ENCODE measurements at regions not wholly inside any gene's neighbourhood (a gene's known extent, or its start where the extent isn't known, plus 50 kb on each side); places are given as distances from the start of the nearest gene placed in this dataset.
"Not testable (repeated sequence)": the region's sequence is repeated elsewhere in the genome, so short reads cannot be mapped to it uniquely, and the experiment has no call there.

DNA sequence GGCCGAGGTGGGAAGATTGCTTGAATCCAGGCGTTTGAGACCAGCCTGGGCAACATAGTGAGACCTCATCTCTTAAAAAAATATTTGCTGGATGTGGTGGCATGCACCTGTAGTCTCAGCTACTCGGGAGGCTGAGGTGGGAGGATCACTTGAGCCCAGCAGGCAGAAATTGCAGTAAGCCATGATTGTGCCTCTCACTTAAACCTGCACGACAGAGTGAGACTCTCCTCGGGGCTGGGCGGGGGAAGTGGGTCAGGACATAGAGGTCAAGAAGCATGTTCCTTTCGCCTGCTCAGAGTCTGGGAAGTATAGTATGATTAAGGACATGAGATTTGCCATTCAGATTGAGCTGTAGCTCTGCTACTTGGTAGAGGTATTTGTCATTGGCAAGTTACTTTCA, 52.3 kb downstream of the SEPTIN7 start:
- DNase-seq: not testable (repeated sequence)

DNA sequence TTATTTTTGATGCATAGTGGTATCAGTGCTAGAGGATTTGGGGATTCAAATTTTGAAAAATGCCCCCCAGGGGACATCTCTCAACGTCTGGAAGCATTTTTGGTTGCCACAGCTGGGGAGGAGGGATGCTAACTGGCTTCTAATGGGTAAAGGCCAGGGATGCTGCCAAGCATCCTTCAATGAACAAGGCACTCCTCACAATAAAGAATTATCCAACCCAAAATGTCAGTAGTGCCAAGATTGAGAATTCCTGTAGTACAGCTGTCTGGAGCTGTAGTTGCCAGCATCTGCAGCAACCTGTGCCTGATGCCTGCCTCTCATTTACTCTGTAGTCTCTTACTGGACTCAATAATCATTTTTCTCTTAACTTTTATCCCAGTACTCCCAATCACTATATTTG, 53.5 kb downstream of the SEPTIN7 start:
- DNase-seq: no peak

DNA sequence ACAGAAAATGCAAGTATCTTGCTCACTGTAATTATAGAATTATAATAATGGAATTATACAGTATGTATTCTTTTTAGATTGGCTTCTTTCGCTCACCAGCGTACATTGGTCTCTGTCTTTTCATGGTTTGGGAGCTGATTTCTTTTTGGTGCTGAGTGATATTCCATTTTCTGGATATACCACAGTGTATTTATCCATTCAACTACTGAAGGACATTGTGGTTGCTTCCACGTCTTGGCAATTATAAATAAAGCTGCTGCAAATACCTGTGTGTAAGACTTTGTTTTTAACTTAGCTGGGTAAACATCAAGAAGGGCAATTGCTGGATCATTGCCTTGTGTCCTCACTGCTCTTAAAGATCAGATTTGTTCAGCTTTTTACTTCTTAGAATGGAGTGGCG, 55.3 kb downstream of the SEPTIN7 start:
- no peak for DNase-seq

DNA sequence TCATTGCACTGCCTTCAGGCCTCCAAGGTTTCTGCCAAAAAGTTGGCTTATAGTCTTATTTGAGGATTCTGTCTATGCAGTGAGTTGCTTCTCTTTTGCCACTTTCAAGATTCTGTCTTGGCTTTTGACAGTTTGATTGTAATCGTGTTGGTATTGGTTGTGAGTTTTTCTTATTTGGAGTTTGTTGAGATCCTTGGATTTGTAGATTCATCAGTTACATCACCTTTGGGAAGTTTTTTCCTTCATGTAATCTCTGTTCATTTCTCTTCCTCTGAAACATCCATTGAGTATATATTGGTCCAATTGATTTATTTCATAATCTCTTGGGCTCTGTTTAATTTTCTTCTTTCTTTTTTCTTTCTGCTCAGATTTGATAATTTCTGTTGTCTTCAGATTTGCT, 59.8 kb downstream of the SEPTIN7 start:
- DNase-seq: no peak

DNA sequence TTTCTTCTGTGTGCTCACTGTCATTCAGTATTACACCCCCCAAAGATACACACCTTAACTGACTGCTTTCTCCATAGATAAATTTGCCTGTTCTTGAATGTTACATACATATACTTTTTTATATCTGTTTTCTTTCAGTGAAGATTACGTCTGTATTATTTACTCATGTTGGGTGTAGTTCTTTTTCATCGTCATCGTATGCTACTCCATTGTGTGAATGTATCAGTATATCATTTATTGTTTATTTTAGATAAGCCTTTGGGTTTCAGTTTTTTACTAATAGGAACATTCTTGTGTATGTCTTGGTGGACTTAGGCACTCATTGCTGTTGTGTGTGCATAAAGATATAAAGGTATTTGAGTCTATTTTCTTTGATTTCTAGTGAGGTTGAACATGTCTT, 64.4 kb downstream of the SEPTIN7 start:
- no peak for DNase-seq

DNA sequence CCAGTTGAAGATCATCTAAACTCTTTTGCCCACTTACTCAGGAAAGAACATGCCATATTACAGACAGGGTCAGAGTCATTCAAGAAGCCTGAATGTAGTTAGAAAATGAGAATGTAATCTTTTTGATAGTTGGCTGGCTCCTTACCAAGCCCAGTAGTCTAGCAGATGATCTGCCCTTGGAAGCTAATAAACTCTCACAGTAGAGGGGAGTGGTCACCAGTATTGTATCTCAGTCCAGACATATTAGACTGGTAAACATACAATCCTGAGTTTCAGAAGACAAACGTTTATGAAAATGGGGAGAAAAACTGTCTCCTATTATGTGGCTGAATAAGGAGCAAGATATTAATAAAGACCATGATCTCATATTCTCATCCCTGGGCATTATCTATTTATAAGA, 65.3 kb downstream of the SEPTIN7 start:
- no peak for DNase-seq

DNA sequence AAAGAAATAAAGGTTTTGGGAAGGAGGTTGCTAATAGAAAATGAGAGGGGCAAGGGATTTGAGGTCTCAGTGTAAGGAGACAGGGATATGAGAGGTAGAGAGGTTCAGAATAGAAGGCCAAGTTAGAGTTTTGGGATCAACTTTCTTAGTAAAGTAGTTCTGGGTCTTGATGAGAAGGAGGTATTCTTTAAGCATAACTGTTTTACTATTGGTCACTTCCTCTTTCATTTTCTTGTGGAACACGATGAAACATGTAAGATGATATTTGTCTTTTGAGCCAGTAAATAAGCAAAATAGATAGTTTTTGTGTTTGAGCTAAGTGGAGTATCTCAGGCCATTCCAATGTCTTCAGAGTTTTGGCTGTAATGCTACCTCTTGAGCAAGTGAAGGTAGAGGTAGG, 68.3 kb downstream of the SEPTIN7 start:
- not testable (repeated sequence) for DNase-seq

DNA sequence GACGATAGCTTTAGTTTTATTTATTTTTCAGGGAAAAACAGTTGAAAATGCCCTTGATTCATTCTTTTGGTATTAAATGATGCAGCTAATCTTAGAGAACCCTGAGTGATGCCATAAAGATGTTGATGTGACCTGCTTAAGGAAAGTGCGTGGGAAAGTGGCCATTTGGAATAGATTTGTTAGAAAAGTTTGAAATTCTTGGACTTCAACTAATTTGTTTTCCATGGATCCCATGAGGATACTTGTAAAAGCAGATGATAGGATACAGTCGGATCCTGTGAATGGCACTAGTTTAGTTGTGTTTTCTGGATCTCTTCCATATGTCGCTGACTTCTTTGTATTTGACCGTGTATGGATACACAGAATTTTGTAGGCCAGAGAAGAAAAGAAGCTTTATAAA, 69.0 kb downstream of the SEPTIN7 start:
- no peak for DNase-seq

DNA sequence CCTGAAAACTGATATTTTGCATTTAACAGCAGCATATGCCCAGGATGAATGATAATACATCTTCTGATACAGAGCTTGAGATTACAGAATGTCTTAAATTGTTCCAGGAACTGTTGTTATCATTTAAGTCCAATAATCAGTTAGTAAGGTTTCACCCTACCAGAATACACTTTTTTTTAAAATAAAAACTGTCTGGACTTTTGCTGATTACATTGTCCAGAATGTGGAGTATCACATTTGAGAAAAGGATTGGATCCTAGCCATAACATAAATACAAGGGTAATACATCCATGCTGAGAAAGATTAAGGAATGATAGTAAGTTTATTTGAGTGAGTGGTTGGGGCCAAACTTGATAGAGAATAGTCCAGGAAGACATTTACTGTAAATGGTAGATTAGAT, 71.0 kb downstream of the SEPTIN7 start:
- no peak for DNase-seq

DNA sequence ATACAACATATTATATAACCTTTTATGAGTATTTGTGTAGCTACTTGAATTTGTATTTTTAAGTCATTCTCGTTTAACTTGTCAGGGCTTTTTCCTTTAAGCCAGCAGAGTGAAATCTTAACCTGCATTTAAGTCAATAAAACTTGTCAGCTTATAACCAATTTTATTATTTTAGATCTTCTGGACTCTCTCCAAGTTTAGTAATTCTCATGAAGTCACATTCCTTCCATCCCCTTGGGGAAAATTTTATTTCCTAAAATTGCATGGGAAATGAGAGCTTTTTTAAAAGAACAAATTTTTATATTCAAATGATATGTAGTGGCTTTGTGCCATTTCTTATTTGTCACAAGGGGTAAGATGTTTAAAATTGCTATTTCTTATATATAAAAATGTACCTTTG, 74.0 kb downstream of the SEPTIN7 start:
- no peak for DNase-seq

DNA sequence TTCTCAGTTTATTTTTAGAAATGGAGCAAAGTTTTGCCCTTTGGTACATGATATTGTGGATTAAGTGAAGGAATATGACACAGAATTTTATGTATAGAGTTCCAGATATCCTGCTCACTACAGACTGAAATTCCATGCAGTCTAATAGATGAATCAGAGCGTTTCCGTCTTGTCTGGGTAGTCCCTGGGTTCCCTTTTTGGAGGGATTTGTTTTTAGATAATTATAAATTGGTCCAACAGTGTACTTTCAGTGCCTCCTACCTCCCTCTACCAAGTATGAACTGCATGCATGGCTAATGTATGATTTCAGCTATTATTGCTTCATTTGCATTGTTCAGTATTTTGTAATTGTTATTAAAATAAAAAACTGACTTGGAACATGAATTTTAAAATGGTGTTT, 74.4 kb downstream of the SEPTIN7 start:
- no peak for DNase-seq

DNA sequence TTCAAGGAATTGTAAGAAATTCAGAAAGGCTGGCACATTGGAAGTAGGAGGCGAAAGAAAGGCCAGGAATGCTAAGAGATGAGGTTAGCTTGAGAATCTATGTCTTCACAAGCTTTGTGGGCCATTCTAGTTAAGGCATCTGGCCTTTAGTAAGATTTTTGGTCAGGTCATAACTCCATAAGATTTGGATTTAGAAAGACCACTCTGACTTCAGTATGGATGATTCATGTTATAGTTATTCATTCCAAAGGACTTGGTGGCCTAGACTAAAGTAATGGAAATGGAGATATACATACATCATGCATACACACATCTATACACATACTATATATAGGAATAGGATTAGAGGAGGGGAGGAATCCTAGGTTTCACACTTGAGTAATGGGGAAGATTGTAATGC, 77.5 kb downstream of the SEPTIN7 start:
- no peak for DNase-seq

DNA sequence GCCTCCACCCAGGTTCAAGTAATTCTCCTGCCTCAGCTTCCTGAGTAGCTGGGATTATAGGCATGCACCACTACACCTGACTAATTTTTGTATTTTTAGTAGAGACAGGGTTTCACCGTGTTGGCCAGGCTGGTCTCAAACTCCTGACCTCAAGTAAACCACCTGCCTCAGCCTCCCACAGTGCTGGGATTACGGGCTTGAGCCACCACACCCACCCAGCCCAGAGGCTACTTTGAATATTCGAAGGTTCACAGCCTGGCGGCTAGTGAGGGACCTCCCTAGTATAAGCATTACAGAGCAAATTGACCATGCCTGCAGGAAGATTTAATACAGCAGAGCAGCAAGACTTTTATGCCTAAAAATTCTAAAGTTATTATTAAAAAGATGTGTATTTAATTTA, 86.6 kb downstream of the SEPTIN7 start:
- not testable (repeated sequence) for DNase-seq

DNA sequence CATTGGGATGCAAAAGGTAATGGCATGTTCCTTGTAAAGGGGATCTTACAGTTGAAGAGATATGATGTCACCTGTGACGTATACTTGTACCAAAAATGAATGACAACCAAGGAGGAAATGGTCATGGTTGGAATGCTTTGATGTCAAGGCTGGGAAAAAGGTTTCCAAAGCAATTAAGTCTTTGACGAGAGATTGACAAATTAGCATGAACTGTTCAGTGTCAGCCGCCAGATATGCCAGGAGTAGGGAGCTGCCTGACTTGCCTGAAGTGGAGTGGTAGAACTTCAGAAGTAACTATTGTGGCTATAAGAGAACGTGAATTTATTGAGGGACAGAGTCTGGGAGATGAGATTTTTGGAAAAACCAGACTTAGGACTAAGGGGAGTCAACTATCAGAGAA, 88.1 kb downstream of the SEPTIN7 start:
- DNase-seq: no peak

DNA sequence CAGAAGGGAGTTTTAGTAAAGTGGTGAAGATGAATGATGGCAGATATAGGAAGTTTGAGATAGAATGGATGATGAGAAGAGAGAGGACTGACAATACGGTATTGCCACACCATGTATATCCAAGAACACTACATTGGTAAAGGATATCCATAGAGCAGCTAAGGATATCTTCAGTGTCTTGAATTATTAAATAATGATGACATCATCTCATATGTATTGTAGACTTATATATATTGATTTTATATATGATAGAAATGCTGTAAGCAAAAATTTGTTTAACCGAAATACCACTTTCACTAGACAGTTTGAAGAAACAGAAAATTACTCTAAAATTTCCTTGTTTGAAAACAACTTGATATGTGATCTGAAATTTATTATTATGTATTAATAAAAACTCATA, 89.0 kb downstream of the SEPTIN7 start:
- DNase-seq: no peak

DNA sequence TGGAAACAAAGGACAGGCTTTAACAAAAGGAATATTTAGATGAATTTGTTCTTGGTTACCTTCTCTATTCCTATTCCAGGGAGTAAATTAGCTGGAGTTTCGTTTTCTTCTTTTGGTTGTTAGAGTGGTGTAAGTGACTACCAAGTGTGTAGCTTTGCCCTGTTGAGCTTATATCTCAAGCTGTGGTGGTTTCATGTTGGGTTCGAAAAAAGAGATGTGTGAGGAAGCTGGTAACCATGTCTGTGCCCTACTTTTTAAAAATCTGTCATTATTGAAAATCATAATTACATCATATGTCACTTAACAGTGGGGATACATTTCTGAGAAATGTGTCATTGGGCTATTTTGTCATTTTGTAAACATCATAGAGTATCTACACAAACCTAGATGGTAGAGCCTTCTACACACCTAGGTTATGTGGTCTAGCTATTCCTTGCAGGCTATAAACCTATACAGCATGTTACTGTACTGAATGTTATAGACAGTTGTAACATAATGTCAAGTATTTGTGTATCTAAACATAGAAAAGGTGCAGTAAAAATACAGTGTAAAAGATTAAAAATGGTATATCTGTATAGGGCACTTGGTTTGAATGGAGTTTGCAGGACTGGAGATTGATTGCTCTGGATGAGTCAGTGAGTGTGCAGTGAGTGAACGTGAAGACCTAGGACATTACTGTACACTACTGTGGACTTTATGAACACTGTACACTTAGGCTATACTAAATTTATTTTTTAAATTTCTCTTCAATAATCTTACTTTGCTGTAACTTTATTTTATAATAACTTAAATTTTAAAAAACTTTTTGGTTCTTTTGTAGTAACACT, 90.4 kb downstream of the SEPTIN7 start:
- DNase-seq: no peak

DNA sequence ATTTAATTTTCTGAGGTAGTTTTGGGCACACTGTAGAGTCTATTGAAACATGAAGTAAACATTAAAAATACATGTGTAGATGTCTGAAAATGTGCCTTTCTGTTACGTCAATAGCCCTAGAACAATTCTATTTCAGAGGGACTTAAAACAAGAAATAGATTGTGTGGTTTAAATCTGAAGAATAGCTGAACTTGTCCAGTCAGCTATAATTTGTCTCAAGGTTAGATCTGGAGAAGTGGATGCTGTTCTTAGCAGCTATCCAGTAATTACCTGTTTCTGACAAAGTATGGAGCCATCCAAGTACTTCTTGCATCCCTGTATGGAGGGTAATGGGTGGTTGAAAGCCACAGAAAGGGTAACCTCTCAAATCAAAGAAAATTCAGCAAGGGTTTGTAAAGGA, 92.8 kb downstream of the SEPTIN7 start:
- no peak for DNase-seq

DNA sequence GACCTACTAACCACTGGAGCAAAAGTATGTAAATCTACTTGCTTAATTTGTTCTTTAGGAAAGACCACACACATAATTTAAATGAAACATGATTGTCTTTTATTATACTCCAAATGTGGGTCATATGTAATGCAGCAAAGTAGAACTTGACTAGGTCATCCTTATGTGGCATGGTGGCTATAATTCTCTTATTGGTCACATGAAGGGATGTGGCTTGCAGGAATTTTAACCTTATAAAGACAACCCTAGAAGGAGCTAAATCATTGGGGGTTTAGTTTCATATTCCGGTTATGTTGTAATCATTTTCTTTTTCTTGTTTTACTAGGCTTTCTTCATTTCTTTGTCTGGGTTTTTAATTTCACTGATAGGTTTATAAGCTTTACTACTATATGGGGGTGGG, 93.9 kb downstream of the SEPTIN7 start:
- no peak for DNase-seq

DNA sequence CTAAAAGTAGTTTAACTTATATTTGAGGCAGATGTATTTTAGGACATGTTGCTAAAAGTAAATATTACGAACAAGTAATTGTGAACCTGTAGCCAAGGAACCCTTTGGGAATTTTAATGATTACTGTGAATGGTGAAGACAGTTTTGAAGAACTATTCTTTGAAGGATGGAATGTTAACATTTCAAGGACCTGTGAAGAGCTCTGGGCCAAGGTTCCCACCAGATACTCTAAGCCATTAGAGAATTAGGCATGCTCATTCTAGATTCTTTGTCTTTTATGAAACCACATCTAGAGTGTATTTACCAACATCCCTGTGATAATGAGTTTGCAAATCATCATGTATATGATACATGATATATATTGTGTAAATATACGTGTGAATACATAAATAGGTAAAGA, 99.8 kb downstream of the SEPTIN7 start:
- peak; percentile 22 for DNase-seq

DNA sequence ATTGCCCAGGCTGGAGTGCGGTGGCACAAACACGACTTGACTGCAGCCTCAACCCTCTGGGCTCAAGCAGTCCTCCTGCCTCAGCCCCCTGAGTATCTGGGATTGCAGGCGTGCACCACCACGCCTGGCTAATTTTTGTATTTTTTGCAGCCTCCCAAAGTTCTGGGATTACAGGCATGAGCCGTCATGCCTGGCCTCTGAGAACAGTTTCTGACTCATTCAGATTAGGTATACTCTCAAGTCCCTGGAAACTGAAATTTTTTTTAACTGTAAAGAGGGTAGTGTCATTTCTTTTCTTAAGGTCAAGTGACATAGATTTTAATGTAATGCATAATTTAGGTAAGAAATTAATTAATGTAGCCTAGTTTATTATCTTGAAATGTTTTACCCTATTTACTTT, 104.7 kb downstream of the SEPTIN7 start:
- no peak for DNase-seq

DNA sequence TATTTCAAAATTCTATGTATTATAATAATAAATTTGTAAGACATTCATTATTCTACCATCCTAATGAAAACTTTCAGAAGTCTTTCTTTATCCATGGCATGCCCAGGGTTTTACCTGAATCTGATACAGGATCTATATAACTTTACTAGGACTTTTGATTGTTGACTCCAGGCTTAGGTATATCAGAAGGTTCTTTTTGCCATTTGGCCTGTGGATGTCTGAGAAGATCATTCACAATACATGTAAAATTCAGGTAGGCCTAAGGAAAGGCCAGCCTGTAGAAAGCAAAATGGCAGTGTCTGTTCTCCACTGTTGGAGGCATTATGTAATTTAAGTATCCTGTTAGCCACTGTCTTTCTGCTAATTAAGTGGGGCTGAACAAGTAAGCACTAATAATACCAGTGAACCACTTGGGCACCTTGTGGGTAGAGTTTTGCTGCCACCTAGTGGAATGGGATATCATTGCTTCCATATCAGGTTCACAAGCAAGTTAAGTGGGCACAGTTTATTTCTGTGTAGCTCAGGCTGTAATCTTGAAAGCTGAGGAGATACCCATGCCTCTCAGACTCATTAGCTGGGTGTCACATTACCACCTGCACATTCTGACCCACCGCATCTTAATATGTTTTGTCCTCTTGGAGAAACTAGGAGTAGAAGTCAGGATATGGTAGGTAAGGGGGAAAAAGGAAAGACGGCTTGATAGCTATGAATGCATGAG, 105.5 kb downstream of the SEPTIN7 start:
- DNase-seq: peak; percentile 23

DNA sequence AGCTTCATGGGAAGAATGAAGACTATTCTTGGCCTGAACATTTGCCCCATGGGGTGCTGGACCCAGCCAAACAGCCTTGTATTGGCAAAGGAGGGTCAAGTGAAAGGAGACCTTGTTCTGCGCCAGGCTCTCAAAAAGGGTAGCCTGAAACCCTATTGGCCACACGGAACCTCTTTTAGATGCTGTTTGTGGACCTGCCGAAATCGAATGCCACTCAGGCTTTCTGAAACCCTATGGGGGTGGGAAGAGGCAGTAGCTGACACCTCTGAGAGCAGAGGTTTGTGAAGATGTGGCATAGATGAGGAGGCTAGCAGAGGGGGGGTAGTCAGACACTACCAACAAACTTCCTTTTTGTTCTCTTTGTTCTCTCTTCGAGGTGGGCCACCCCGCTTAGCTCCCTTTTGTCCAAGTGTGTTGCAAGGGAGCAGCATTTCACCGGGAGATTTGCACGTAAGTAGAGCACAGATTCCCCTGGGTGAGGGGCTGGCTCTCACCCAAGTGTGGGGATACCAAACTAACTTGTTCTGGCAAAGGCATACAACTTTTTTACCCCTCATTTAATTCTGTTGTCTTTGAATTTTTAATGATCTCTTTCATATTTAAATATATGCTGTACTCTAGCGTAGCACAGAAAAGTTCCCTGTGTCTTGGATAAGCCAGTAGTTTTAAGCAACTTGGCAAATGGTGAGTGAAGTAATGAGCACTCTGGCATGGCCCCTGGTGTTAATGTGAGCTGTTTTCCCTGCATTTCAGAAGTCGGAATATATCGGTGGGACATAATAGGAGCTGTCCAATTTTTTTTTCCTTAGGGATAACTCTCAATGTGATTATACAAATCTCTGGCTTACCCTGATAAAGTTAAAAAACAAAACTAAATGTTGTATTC, 107.7 kb downstream of the SEPTIN7 start:
- DNase-seq: no peak

DNA sequence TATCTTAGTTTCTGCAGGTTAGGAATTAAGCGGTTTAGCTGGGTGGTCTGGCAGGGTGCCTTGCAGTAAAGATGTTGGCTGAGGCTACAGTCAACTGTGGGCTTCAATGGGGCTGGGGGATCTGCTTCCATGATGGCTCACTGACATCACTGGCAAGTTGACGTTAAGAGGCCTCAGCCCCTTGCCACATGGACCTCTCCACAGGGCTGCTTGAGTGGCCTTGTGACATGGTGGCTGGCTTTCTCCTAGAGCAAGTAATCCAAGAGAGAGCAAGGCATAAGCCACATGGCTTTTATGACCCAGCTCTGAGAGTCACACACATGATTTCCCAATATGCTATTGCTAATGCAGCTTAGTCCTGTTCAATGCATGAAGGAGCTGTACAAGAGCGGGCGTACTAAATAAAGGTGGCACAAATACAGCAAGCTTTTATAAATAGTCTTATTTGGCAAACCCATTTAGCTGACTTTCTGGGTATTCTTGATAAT, 109.1 kb downstream of the SEPTIN7 start:
- no peak for DNase-seq
